Heart left ventricle (tissue), 13 donors: ENCODE measurements at regions not wholly inside any gene's neighbourhood (a gene's known extent, or its start where the extent isn't known, plus 50 kb on each side); places are given as distances from the start of the nearest gene placed in this dataset.

Experiments used
- POLR2A ChIP-seq, 2 donors: fragments of 450-650 bp; IDR thresholded peaks; one replicate each; pipeline ENCODE4 v1.6.1; 2017; ENCODE audit warnings: antibody characterized with exemption in 2 of 2, mild to moderate bottlenecking in 2 of 2, moderate library complexity in 2 of 2
- TF ChIP-seq, protein P1 (sequence below), 12 donors: fragments of 200-600 bp; sonication (generic) in 4 of 12; IDR thresholded peaks; one replicate each; pipeline versions ENCODE4 v1.5.0 to v1.8.0; 2018 to 2022; ENCODE audit warnings: antibody characterized with exemption in 12 of 12, mild to moderate bottlenecking in 5 of 12
- donor health status: ischemic (EF 13 %, LVEDD 7.1; RV severe dilation, severe dysfunction).
- donor health status: DM: no; HTN: yes; CAD: no.
- donor health status: DM: no; HTN: no; CAD: no.
- donor health status: ischemic (EF 25% LVEDD 6.9; RV normal size, moderate dysfunction).
- donor health status: ischemic (EF 25% LVEDD 5.7; RV mildly dilated, moderate dysfunction).
- donor health status: ischemic (EF 35%, LVEDD 5.7; RV mildly dilated, moderate dysfunction).
- donor health status: nonischemic (EF 11% LVEDD 7.7; RV severe dilation, severe dysfunction).
- donor health status: DM: yes; HTN: yes; CAD: no.
- donor health status: PGD.
- donor health status: ischemic (EF 29% LVEDD 5.4; RV normal size, mild dysfunction).
- donor health status: nonischemic (EF 23%, LVEDD 6.1; RV moderate dilation, normal function).

DNA sequence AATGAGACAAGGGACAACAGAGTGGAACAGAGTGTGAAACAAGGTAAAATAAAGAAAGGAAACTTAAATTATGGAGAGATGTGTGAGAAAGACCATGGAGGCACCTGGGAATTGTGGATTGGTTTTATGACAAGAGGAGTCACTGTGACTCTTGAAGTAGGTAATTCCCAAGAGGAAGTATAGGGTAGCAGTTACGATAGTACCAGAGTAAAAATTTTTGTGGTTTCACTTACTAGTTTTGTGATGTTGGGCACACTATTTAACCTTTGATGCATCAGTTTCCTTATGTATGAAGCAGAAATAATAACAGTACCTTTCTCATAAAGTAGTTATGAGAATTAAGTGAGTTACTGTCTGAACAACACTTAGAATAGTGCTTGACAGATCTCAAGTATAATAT is 267.9 kb upstream of the DPYD start:
- TF ChIP-seq, protein P1, sequence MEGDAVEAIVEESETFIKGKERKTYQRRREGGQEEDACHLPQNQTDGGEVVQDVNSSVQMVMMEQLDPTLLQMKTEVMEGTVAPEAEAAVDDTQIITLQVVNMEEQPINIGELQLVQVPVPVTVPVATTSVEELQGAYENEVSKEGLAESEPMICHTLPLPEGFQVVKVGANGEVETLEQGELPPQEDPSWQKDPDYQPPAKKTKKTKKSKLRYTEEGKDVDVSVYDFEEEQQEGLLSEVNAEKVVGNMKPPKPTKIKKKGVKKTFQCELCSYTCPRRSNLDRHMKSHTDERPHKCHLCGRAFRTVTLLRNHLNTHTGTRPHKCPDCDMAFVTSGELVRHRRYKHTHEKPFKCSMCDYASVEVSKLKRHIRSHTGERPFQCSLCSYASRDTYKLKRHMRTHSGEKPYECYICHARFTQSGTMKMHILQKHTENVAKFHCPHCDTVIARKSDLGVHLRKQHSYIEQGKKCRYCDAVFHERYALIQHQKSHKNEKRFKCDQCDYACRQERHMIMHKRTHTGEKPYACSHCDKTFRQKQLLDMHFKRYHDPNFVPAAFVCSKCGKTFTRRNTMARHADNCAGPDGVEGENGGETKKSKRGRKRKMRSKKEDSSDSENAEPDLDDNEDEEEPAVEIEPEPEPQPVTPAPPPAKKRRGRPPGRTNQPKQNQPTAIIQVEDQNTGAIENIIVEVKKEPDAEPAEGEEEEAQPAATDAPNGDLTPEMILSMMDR (IDR thresholded peaks at IDR 0.05): no peak
- TF ChIP-seq POLR2A (IDR thresholded peaks at IDR 0.05): no peak
